ENCODE measurements at regions not wholly inside any gene's neighbourhood (a gene's known extent, or its start where the extent isn't known, plus 50 kb on each side); places are given as distances from the start of the nearest gene placed in this dataset.

GRCh38 chr4:29900336-29900735 is 819.8 kb upstream of the PCDH7 start:
- TF ChIP-seq CTCF (IDR thresholded peaks at IDR 0.05; ENCODE audit: low read length) (no peak), EZH2 (IDR thresholded peaks at IDR 0.05; ENCODE audit: borderline replicate concordance, low read length) (no peak)
